Right renal pelvis (tissue), 4 donors: ENCODE measurements at regions not wholly inside any gene's neighbourhood (a gene's known extent, or its start where the extent isn't known, plus 50 kb on each side); places are given as distances from the start of the nearest gene placed in this dataset.
"Not testable (repeated sequence)": the region's sequence is repeated elsewhere in the genome, so short reads cannot be mapped to it uniquely, and the experiment has no call there.

Source experiments
- DNase-seq, 4 donors: peaks; one replicate each; pipeline ENCODE4 v3.0.0-alpha.2; 2013; ENCODE audit warnings: low read depth in 4 of 4, low spot score in 3 of 4, missing footprints in 1 of 4

- no peak for DNase-seq
Measured at GRCh38 chr3:162677475-162677874, 1180.9 kb downstream of the OTOL1 start.

DNA sequence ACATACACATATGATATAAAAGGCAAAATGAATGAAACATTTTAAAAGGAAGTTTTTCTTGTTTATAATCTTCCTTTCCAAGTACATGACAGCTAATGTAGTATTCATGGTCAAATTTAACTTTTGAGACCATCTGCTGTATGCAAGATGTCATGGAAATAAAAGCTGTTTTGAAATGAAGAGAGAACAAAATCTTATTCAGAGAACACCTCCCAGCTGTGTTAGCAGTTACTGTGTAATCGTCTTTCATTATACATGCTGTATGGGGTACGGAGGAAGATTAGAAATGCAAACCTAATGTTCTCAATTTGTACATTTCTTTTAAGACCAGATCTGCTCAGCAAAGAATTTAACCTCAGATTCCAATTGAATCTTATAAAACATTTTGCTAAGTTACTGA lies 1182.3 kb downstream of the OTOL1 start:
- no peak for DNase-seq

GRCh38 chr3:162684260-162684659 lies 1187.7 kb downstream of the OTOL1 start:
- DNase-seq = no peak

- no peak for DNase-seq
Measured at GRCh38 chr3:162699291-162699690, 1202.7 kb downstream of the OTOL1 start.

DNA sequence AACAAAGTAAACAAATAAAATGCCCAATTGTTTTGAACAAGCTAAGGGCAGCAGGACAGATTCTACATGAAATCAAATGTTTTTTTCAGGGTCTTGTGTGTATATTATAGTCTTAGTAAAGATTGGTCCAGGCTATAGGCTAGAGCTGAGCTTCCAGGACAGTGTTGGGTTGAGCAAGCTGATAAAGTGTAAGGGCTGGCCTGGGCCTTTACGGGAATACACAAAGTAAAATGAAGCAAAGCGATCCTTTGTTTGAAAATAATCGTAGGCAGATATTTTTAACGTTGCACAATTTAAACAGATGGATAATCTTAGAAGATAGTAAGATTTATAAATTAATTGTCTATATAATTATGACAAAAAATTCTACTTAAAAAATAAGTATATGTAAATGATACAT lies 1204.6 kb downstream of the OTOL1 start:
- DNase-seq = no peak

- DNase-seq = no peak
Measured at GRCh38 chr3:162702768-162703385, 1206.3 kb downstream of the OTOL1 start.

DNA sequence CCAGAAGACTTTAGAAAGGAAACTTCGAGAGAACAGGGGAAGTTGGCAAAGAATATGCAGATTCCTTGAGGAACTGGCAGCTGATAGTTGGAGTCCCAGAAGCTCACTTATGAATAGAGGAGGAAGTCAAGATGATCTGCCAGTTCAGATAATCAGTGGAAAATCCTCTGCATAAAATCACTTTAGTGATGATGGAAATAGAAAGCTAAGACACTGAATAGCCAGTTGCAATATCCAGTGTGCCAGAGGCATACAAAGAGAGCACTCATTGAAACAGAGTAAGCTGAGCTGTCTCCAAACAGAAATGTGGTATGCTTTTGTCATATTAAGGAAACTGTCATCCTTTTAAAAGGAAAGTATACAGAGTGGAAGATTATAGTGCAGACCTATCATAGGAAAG lies 1207.6 kb downstream of the OTOL1 start:
- no peak for DNase-seq

DNA sequence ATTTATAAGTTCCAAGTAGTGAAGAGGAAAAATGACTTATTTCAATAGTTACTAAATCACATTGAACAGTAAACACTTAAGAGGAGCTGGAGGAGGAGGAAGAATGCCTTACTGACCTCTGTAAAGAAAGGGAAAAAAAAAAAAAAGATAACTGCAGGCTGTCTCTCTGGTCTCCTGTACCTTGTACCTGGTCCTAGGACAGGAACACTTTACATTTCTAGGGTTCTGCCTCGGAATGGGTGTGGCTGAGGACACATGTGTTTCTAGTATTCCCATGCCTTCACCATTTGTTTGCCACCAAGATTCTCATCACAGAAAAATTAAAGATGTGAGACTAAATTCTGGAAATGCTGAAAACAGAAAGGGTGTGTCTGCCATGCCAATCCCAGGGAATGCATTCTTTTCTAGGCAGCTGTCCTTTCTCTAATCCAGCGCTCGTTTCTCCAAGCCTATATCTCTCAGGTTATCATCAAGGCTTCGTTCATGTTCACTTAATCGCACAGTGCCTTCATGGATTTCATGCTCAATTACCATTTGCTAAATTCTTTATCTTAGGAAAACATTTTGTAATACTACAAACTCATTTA lies 1208.3 kb downstream of the OTOL1 start:
- DNase-seq = no peak

DNA sequence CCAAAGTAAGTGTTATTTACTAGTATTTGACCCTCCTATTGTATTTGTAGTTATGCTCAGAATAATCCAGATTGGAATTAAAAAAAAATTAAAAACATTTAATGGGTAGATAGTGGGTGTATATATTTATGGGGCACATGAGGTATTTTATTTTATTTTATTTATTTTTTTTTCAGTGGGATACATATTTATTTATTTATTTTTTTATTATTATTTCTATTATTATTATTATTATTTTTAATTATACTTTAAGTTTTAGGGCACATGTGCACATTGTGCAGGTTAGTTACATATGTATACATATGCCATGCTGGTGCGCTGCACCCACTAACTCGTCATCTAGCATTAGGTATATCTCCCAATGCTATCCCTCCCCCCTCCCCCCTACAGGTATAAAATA lies 1211.8 kb downstream of the OTOL1 start:
- not testable (repeated sequence) for DNase-seq

- DNase-seq = not testable (repeated sequence)
Measured at GRCh38 chr3:162708942-162709706, 1212.5 kb downstream of the OTOL1 start.

- DNase-seq = no peak
Measured at GRCh38 chr3:162710332-162711112, 1213.9 kb downstream of the OTOL1 start.

DNA sequence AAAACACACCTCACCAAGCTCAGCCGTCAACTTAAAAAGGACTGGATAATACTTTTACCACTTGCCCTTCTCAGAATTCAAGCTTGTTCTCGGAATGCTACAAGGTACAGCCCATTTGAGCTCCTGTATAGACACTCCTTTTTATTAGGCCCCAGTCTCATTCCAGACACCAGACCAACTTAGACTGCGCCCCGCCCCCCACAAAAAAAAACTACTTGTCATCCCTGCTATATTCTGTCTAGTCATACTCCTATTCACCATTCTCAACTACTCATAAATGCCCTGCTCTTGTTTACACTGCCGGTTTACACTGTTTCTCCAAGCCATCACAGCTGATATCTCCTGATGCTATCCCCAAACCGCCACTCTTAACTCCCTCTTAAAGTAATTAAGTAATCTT lies 1220.5 kb downstream of the OTOL1 start:
- DNase-seq = not testable (repeated sequence)

DNA sequence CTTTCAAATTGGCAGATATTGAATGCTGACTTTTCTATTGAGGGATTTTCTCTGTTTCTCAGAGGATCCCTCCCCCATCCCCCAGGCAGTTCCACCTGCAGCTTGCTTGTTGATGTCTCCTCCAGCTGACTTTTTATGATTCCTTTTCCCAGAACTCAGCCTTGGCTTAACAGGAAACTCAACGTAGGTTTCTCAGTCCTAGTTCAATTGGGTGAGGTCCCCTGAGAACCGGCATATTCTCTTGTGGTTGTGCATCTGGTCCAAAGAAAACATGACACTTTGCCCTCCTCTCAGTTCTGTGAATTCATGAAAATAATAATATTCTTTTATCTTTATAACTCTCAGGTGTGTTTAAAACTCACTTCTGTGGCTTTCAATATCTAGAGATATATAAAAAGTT lies 1222.1 kb downstream of the OTOL1 start:
- DNase-seq = no peak

DNA sequence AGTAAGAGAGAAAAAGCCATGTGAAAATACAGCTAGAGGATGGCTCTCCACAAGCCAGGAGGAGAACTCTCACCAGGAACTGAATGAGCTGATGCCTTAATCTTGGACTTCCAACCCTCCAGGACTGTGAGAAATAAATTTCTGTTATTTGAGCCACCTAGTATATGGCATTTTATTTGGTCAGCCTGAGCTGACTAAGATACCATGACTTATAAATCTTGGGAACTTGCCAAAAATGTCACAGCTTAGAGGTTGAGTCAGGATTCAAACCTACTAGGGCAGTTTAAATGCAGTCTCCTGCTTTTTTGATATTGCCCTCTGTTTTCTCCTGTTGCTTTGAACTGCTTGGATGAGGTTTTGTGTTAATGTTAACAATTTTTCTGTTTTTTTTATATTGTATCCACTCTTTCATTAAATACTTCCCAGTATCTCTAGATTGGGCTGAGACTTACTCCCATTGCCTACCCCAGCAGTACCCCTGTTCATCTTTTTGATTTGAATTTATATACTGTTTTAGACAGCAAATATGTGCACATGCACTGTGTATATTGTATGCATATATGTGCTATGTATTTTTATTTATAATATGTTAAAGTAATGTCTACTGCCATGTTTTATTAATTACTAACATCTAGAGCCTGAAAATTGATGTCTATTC lies 1223.2 kb downstream of the OTOL1 start:
- DNase-seq = no peak

DNA sequence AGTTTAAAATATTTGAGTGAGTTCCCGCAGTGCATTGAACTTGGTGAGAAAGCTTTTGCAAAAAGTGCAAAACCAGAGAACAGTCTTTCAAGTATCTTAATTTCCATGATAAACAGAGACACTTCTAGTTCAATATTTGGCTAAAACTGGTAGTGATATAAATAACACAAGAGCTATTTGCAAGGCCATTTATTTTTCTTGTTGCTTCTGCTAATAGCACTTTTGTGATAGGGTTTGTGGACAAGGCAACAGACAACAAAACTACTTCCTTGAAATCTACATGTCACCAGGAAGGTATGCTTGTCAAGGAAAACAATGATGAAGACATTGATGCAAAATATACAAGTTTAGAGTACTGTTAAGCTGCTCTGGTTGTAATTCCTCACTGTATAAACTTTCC lies 1225.1 kb downstream of the OTOL1 start:
- no peak for DNase-seq

GRCh38 chr3:162722337-162722736 lies 1225.7 kb downstream of the OTOL1 start:
- no peak for DNase-seq

GRCh38 chr3:162722796-162723195 lies 1226.2 kb downstream of the OTOL1 start:
- not testable (repeated sequence) for DNase-seq

DNA sequence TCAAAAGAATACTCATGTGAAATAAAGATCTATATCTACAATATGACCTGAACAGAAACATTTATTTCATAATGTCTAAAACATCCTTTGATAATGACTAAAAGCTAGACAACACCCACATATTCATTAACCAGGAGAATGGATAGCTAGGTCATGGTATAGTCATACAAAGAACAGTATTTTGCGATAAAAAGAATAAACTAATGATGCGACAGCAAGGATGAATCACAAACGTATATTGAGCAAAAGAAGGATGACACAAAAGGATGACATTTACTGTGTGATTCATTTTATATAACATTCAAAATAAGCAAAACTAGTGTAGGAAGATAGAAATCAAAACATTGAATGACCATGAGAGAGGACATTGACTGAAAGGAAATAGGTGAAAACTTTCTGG lies 1233.1 kb downstream of the OTOL1 start:
- DNase-seq = no peak

GRCh38 chr3:162731961-162732360 lies 1235.4 kb downstream of the OTOL1 start:
- not testable (repeated sequence) for DNase-seq

GRCh38 chr3:162738784-162739183 lies 1242.2 kb downstream of the OTOL1 start:
- no peak for DNase-seq
